Mesothelial cell of epicardium (in vitro differentiated cells): ENCODE measurements at regions not wholly inside any gene's neighbourhood (a gene's known extent, or its start where the extent isn't known, plus 50 kb on each side); places are given as distances from the start of the nearest gene placed in this dataset.

ENCODE experiments used
- DNase-seq, 2 experiments: peaks; one replicate each; pipeline ENCODE4 v3.0.0; 2021; ENCODE audit warnings: low spot score in 2 of 2; ENCODE audit not compliant: unreplicated experiment in 2 of 2
- H3K27ac Mint-ChIP-seq: 2 replicates; pipeline ENCODE4 v1.8.0; 2021; ENCODE audit warnings: mixed read lengths
- H3K27me3 Mint-ChIP-seq: 2 replicates; pipeline ENCODE4 v1.8.0; 2021; ENCODE audit warnings: low read depth, mixed read lengths
- H3K36me3 Mint-ChIP-seq: 2 replicates; pipeline ENCODE4 v1.8.0; 2021; ENCODE audit warnings: mixed read lengths
- H3K4me1 Mint-ChIP-seq: 2 replicates; pipeline ENCODE4 v1.8.0; 2021; ENCODE audit warnings: mixed read lengths
- H3K4me3 Mint-ChIP-seq: 2 replicates; pipeline ENCODE4 v1.8.0; 2021; ENCODE audit warnings: mild to moderate bottlenecking, moderate library complexity, mixed read lengths
- H3K9me3 Mint-ChIP-seq: 2 replicates; pipeline ENCODE4 v1.8.0; 2021; ENCODE audit warnings: mixed read lengths
- TF ChIP-seq, protein P1 (sequence below): fragments of 200-600 bp; sonication (generic); IDR thresholded peaks from one replicate; pipeline ENCODE4 v1.5.0; 2021; ENCODE audit warnings: antibody characterized with exemption; ENCODE audit not compliant: unreplicated experiment

DNA sequence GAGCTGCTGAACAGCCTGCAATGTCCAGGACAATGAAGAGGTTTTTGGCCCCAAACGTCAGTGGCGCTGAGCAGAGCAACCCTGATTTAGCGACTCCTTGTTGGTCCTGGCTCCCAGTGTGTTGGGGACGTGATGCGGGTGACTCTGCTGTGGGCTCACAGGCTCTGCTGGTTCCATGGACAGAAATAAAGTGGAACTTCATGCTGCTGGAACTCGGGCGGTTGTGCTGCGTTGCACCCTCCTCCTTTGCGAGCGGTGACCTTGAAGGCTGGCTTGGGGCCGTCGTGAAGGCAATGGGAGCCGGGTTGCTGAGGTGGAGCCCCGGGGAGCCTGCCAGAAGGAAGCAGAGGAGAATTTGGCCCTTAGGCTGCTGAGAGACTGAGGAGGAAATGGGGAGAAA is 122.6 kb upstream of the C1orf174 start:
- no peak overlapping the region for H3K27ac Mint-ChIP-seq
- H3K9me3 Mint-ChIP-seq, result no peaks in the 10 kb centered on the region
- peaks cover 46% of the 10 kb centered on the region for H3K27me3 Mint-ChIP-seq
- no peaks in the 10 kb centered on the region for H3K4me1 Mint-ChIP-seq
- no peak for DNase-seq
- TF ChIP-seq, protein P1, sequence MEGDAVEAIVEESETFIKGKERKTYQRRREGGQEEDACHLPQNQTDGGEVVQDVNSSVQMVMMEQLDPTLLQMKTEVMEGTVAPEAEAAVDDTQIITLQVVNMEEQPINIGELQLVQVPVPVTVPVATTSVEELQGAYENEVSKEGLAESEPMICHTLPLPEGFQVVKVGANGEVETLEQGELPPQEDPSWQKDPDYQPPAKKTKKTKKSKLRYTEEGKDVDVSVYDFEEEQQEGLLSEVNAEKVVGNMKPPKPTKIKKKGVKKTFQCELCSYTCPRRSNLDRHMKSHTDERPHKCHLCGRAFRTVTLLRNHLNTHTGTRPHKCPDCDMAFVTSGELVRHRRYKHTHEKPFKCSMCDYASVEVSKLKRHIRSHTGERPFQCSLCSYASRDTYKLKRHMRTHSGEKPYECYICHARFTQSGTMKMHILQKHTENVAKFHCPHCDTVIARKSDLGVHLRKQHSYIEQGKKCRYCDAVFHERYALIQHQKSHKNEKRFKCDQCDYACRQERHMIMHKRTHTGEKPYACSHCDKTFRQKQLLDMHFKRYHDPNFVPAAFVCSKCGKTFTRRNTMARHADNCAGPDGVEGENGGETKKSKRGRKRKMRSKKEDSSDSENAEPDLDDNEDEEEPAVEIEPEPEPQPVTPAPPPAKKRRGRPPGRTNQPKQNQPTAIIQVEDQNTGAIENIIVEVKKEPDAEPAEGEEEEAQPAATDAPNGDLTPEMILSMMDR, result no peak
- H3K36me3 Mint-ChIP-seq, result no peaks in the 10 kb centered on the region
- H3K4me3 Mint-ChIP-seq, result no peak overlapping the region

DNA sequence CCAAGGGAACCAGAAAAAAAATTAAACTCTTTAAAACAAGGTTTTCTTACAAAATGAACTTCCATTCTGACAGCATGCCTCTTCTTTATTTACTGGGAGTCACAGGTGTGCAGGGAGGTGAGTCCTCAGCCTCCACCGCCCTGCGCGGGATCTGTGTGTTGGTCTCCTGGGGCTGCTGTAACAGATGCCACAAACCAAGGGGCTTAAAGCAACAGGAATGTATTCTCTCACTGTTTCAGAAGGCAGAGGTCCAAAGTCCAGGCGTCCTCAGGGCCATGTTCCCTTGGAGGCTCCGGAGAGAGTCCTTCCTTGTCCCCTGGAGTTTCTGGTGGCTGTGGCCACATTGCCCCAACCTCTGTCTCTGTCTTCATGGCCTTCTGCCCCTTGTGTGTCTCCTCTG is 123.6 kb upstream of the C1orf174 start:
- Mint-ChIP-seq H3K36me3 (no peaks in the 10 kb centered on the region), H3K9me3 (no peaks in the 10 kb centered on the region), H3K27ac (no peak overlapping the region), H3K27me3 (peaks cover 51% of the 10 kb centered on the region), H3K4me3 (no peak overlapping the region), H3K4me1 (no peaks in the 10 kb centered on the region)
- DNase-seq, result no peak
- TF ChIP-seq, protein P1, result no peak

DNA sequence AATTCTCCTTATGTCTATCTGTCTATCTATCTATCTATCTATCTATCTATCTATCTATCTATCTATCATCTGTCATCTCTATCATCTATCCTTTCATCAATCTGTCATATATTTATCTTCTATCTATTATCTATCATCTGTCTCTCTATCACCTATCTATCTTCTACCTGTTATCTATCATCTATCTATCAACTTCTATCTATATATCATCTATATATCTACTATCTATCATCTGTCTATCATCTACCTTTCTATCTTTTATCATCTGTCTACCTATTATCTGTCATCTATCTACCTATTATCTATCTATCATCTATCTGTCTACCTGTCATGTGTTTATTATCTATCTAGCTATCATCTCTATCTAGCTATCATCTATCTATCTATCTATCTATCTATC is 124.7 kb upstream of the C1orf174 start:
- no peak overlapping the region for H3K4me3 Mint-ChIP-seq
- H3K27me3 Mint-ChIP-seq, result peaks cover 50% of the 10 kb centered on the region
- TF ChIP-seq, protein P1, result no peak
- H3K27ac Mint-ChIP-seq, result no peak overlapping the region
- no peak for DNase-seq
- no peaks in the 10 kb centered on the region for H3K4me1 Mint-ChIP-seq
- H3K9me3 Mint-ChIP-seq, result peaks cover under 1% of the 10 kb centered on the region
- H3K36me3 Mint-ChIP-seq, result no peaks in the 10 kb centered on the region

DNA sequence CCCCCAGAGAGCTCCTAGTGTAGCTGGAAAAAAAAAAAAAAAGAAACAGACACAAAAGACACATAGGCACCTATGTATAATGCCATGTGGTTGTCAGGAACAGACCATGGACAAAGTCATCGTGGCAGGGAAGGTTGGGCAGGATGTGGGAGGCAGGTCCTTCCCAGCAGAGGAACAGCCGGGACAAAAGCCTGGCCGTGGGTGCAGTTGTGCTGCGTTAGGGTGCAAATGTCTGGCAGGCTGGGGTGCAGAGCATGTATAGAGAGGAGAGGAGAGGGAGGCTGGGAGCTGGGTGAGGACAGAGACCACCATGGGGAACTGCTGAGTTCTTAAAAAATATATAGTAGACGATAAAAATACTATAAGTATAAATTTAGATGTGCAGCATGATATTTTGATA is 125.7 kb upstream of the C1orf174 start:
- TF ChIP-seq, protein P1, result no peak
- Mint-ChIP-seq H3K27me3 (peaks cover 46% of the 10 kb centered on the region), H3K4me1 (no peaks in the 10 kb centered on the region), H3K9me3 (peaks cover 5% of the 10 kb centered on the region), H3K27ac (no peak overlapping the region), H3K4me3 (no peak overlapping the region), H3K36me3 (no peaks in the 10 kb centered on the region)
- DNase-seq, result no peak

DNA sequence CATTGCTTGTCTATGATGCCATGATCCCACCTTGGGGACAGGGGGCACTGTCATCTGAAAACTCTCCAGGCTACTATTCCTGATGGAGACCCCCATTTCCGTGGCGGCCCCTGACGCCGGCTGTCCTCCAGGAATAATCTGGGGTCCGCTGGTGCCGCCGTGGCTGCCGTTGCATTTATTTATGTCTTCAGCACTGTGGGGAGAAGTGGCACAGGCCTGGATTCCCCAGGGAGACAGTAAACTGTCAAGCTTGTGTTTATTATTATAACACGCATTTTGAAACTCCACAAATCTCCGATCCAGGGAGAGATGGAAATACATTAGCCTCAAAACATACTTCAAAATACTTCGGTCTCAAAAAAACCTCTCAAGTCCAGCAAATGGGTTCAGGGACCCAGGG is 126.9 kb upstream of the C1orf174 start:
- no peak for DNase-seq
- Mint-ChIP-seq H3K9me3 (peaks cover 12% of the 10 kb centered on the region), H3K4me1 (no peaks in the 10 kb centered on the region), H3K4me3 (no peak overlapping the region), H3K27ac (no peak overlapping the region), H3K27me3 (peaks cover 45% of the 10 kb centered on the region), H3K36me3 (no peaks in the 10 kb centered on the region)
- TF ChIP-seq, protein P1, result no peak

DNA sequence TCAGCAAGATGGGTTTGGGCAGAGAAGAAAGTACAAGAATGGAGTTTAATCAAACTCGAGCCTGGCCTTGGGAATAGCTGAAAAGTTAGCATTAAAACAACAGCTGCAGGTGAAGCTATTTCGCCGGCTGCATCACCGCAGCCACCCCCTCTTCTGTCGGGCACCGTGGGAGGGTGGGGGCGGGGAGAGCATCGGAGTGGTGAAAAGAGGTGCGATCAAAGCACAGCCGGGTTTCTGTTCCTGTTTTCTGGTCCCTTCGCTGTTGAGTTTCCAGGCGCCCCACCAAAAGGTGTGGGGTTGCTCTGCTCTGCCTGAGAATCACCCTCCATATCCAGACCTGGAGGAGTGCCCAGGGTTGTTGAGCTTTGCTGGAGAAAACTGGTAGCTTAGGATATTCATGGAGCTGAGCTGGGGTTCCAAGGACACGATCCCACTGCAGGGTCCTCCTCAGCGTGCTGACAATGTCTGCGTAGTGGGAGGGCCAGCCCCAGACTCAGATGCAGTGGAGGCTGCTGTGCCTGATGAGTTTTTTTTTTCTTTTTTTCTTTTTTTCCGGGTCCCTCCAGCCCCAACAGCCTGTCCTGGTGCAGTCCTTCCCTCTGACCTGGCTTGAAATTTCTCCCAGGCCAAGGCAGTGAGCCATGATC is 127.5 kb upstream of the C1orf174 start:
- TF ChIP-seq, protein P1, result no peak
- peaks cover 42% of the 10 kb centered on the region for H3K27me3 Mint-ChIP-seq
- H3K36me3 Mint-ChIP-seq, result no peaks in the 10 kb centered on the region
- peaks cover 12% of the 10 kb centered on the region for H3K9me3 Mint-ChIP-seq
- no peak overlapping the region for H3K4me3 Mint-ChIP-seq
- no peaks in the 10 kb centered on the region for H3K4me1 Mint-ChIP-seq
- H3K27ac Mint-ChIP-seq, result no peak overlapping the region
- DNase-seq, result no peak
